ENCODE measurements at regions not wholly inside any gene's neighbourhood (a gene's known extent, or its start where the extent isn't known, plus 50 kb on each side); places are given as distances from the start of the nearest gene placed in this dataset.

DNA sequence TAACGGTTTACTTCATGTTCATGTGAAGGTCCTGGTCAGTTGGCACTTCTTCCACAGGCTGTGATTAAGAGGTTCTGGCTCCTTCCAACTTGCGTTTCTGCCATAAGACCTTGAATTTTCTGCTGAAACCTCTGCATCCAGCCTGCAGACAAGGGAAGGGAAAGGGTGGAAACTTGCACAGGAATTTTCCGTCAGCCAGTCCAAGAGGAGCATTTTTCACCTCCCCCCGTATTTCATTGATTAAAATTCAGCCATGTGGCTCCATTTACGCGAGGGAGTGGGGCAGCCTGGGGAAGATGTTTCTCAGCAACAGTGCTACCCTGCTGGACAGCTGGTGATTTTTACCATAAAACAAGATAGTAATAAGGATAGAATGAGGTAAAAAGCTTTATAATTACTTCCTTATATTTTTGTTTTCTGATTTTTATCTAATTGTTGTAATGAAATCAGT, 101.5 kb upstream of the SMIM36 start:
- TF ChIP-seq POLR2AphosphoS5 (IDR thresholded peaks at IDR 0.05; ENCODE audit: low read depth, low read length), result no peak
- TF ChIP-seq POLR2A (IDR thresholded peaks at IDR 0.05; ENCODE audit: low read depth, low read length), result no peak
- TF ChIP-seq SPI1 (IDR thresholded peaks at IDR 0.05; ENCODE audit: low read depth, low read length), result no peak

All from GM12891 (cell line).